Activated T-helper 17 cell treated with anti-CD3 and anti-CD28 coated beads, Interleukin-2, amount 50 U/mL, for 72 hours (primary cell): ENCODE measurements at regions not wholly inside any gene's neighbourhood (a gene's known extent, or its start where the extent isn't known, plus 50 kb on each side); places are given as distances from the start of the nearest gene placed in this dataset.
A peak's percentile ranks its signal among the peaks of the same experiment; 100 is the strongest.

ENCODE experiments used
- ATAC-seq: fragments of 150-1000 bp; cut with Tn5 transposase; replicated peaks from 2 replicates; pipeline ENCODE4 v1.10.0; 2021; ENCODE audit warnings: mild to moderate bottlenecking, moderate library complexity
- H3K27ac Mint-ChIP-seq: one replicate; pipeline ENCODE4 v1.8.0; 2022; ENCODE audit warnings: mixed read lengths
- H3K27me3 Mint-ChIP-seq: one replicate; pipeline ENCODE4 v1.8.0; 2022; ENCODE audit warnings: mixed read lengths
- H3K36me3 Mint-ChIP-seq: one replicate; pipeline ENCODE4 v1.8.0; 2022; ENCODE audit warnings: low read depth, mild to moderate bottlenecking, mixed read lengths
- H3K4me1 Mint-ChIP-seq: one replicate; pipeline ENCODE4 v1.8.0; 2022; ENCODE audit warnings: mixed read lengths
- H3K4me3 Mint-ChIP-seq: one replicate; pipeline ENCODE4 v1.8.0; 2022; ENCODE audit warnings: mild to moderate bottlenecking, mixed read lengths
- H3K9me3 Mint-ChIP-seq: one replicate; pipeline ENCODE4 v1.8.0; 2022; ENCODE audit warnings: mixed read lengths

GRCh38 chr2:225140723-225141122 lies 98.5 kb upstream of the DOCK10 start:
- H3K9me3 Mint-ChIP-seq, result peaks cover 8% of the 10 kb centered on the region
- no peaks in the 10 kb centered on the region for H3K4me1 Mint-ChIP-seq
- H3K4me3 Mint-ChIP-seq, result no peak overlapping the region
- no peaks in the 10 kb centered on the region for H3K27me3 Mint-ChIP-seq
- no peaks in the 10 kb centered on the region for H3K36me3 Mint-ChIP-seq
- ATAC-seq, result no peak
- H3K27ac Mint-ChIP-seq, result no peak overlapping the region

- ATAC-seq, result no peak
- Mint-ChIP-seq H3K4me1 (no peaks in the 10 kb centered on the region), H3K36me3 (no peaks in the 10 kb centered on the region), H3K27me3 (no peaks in the 10 kb centered on the region), H3K9me3 (no peaks in the 10 kb centered on the region), H3K27ac (no peak overlapping the region), H3K4me3 (no peak overlapping the region)
Observed at GRCh38 chr2:225137971-225138370, 95.7 kb upstream of the DOCK10 start.

- Mint-ChIP-seq H3K4me1 (no peaks in the 10 kb centered on the region), H3K4me3 (no peak overlapping the region), H3K36me3 (no peaks in the 10 kb centered on the region), H3K9me3 (no peaks in the 10 kb centered on the region), H3K27ac (no peak overlapping the region), H3K27me3 (no peaks in the 10 kb centered on the region)
- ATAC-seq, result no peak
Observed at GRCh38 chr2:225136552-225136951, 94.3 kb upstream of the DOCK10 start.

GRCh38 chr2:225131898-225132297 lies 89.6 kb upstream of the DOCK10 start:
- ATAC-seq, result no peak
- Mint-ChIP-seq H3K36me3 (no peaks in the 10 kb centered on the region), H3K9me3 (peaks cover 4% of the 10 kb centered on the region), H3K4me1 (no peaks in the 10 kb centered on the region), H3K4me3 (no peak overlapping the region), H3K27ac (no peak overlapping the region), H3K27me3 (peaks cover 8% of the 10 kb centered on the region)

GRCh38 chr2:225130093-225130492 lies 87.8 kb upstream of the DOCK10 start:
- H3K4me1 Mint-ChIP-seq, result no peaks in the 10 kb centered on the region
- H3K4me3 Mint-ChIP-seq, result no peak overlapping the region
- peaks cover 4% of the 10 kb centered on the region for H3K9me3 Mint-ChIP-seq
- H3K27me3 Mint-ChIP-seq, result peaks cover 8% of the 10 kb centered on the region
- no peak for ATAC-seq
- no peaks in the 10 kb centered on the region for H3K36me3 Mint-ChIP-seq
- no peak overlapping the region for H3K27ac Mint-ChIP-seq

- Mint-ChIP-seq H3K4me3 (no peak overlapping the region), H3K27me3 (peaks cover 8% of the 10 kb centered on the region), H3K36me3 (no peaks in the 10 kb centered on the region), H3K9me3 (peaks cover 4% of the 10 kb centered on the region), H3K4me1 (no peaks in the 10 kb centered on the region), H3K27ac (no peak overlapping the region)
- ATAC-seq, result no peak
Observed at GRCh38 chr2:225124311-225125017, 82.2 kb upstream of the DOCK10 start.

- H3K36me3 Mint-ChIP-seq, result no peaks in the 10 kb centered on the region
Observed at GRCh38 chr2:225122583-225123486, 80.6 kb upstream of the DOCK10 start.

GRCh38 chr2:225122007-225122406 lies 79.7 kb upstream of the DOCK10 start:
- H3K9me3 Mint-ChIP-seq, result no peaks in the 10 kb centered on the region
- no peak overlapping the region for H3K27ac Mint-ChIP-seq
- no peaks in the 10 kb centered on the region for H3K27me3 Mint-ChIP-seq
- no peaks in the 10 kb centered on the region for H3K36me3 Mint-ChIP-seq
- H3K4me1 Mint-ChIP-seq, result no peaks in the 10 kb centered on the region
- H3K4me3 Mint-ChIP-seq, result no peak overlapping the region
- ATAC-seq, result peak; percentile 32

More at GRCh38 chr2:225122583-225123486, 80.6 kb upstream of the DOCK10 start:
- ATAC-seq, result no peak
- Mint-ChIP-seq H3K27me3 (peaks cover 7% of the 10 kb centered on the region), H3K4me1 (no peaks in the 10 kb centered on the region), H3K4me3 (no peak overlapping the region), H3K27ac (no peak overlapping the region), H3K9me3 (peaks cover 2% of the 10 kb centered on the region)

GRCh38 chr2:225120186-225120585 lies 77.9 kb upstream of the DOCK10 start:
- no peaks in the 10 kb centered on the region for H3K27me3 Mint-ChIP-seq
- no peaks in the 10 kb centered on the region for H3K36me3 Mint-ChIP-seq
- H3K4me1 Mint-ChIP-seq, result no peaks in the 10 kb centered on the region
- H3K9me3 Mint-ChIP-seq, result no peaks in the 10 kb centered on the region
- no peak for ATAC-seq
- H3K4me3 Mint-ChIP-seq, result no peak overlapping the region
- no peak overlapping the region for H3K27ac Mint-ChIP-seq

- H3K4me3 Mint-ChIP-seq, result no peak overlapping the region
- H3K36me3 Mint-ChIP-seq, result no peaks in the 10 kb centered on the region
- H3K9me3 Mint-ChIP-seq, result no peaks in the 10 kb centered on the region
- H3K4me1 Mint-ChIP-seq, result no peaks in the 10 kb centered on the region
- H3K27me3 Mint-ChIP-seq, result no peaks in the 10 kb centered on the region
- no peak for ATAC-seq
- H3K27ac Mint-ChIP-seq, result no peak overlapping the region
Observed at GRCh38 chr2:225117051-225117716, 74.9 kb upstream of the DOCK10 start.

- no peak overlapping the region for H3K27ac Mint-ChIP-seq
- no peaks in the 10 kb centered on the region for H3K9me3 Mint-ChIP-seq
- ATAC-seq, result no peak
- H3K36me3 Mint-ChIP-seq, result no peaks in the 10 kb centered on the region
- no peaks in the 10 kb centered on the region for H3K4me1 Mint-ChIP-seq
- H3K4me3 Mint-ChIP-seq, result no peak overlapping the region
- H3K27me3 Mint-ChIP-seq, result no peaks in the 10 kb centered on the region
Observed at GRCh38 chr2:225114786-225115323, 72.6 kb upstream of the DOCK10 start.

- no peaks in the 10 kb centered on the region for H3K9me3 Mint-ChIP-seq
- no peaks in the 10 kb centered on the region for H3K36me3 Mint-ChIP-seq
- H3K27me3 Mint-ChIP-seq, result no peaks in the 10 kb centered on the region
- no peaks in the 10 kb centered on the region for H3K4me1 Mint-ChIP-seq
- ATAC-seq, result no peak
- H3K4me3 Mint-ChIP-seq, result no peak overlapping the region
- no peak overlapping the region for H3K27ac Mint-ChIP-seq
Observed at GRCh38 chr2:225113371-225114015, 71.2 kb upstream of the DOCK10 start.

- H3K27me3 Mint-ChIP-seq, result no peaks in the 10 kb centered on the region
- ATAC-seq, result no peak
- H3K36me3 Mint-ChIP-seq, result no peaks in the 10 kb centered on the region
- H3K27ac Mint-ChIP-seq, result no peak overlapping the region
- H3K4me1 Mint-ChIP-seq, result no peaks in the 10 kb centered on the region
- H3K9me3 Mint-ChIP-seq, result no peaks in the 10 kb centered on the region
- no peak overlapping the region for H3K4me3 Mint-ChIP-seq
Observed at GRCh38 chr2:225112362-225113126, 70.3 kb upstream of the DOCK10 start.
